ENCODE measurements at regions not wholly inside any gene's neighbourhood (a gene's known extent, or its start where the extent isn't known, plus 50 kb on each side); places are given as distances from the start of the nearest gene placed in this dataset.
"Not testable (repeated sequence)": the region's sequence is repeated elsewhere in the genome, so short reads cannot be mapped to it uniquely, and the experiment has no call there.

GRCh38 chr2:91517846-91518245 is 2826.4 kb downstream of the RPIA start:
- H3K36me3 ChIP-seq (ENCODE audit: control insufficient read depth in 1 of 2, insufficient read depth in 2 of 2, low read length in 2 of 2); H3K27me3 ChIP-seq (ENCODE audit: low read depth, low read length); H3K4me1 ChIP-seq (ENCODE audit: control insufficient read depth in 1 of 2, insufficient read depth in 2 of 2, low read length in 2 of 2); H3K4me3 ChIP-seq (ENCODE audit: low read depth in 1 of 2, low read length in 2 of 2); H3K27ac ChIP-seq (ENCODE audit: low read length); H3K9me3 ChIP-seq (ENCODE audit: control insufficient read depth in 1 of 2, low read length in 2 of 2): not testable (repeated sequence)

GRCh38 chr2:91518361-91518981 is 2827.0 kb downstream of the RPIA start:
- H3K9me3 ChIP-seq (ENCODE audit: control insufficient read depth in 1 of 2, low read length in 2 of 2); H3K36me3 ChIP-seq (ENCODE audit: control insufficient read depth in 1 of 2, insufficient read depth in 2 of 2, low read length in 2 of 2); H3K27me3 ChIP-seq (ENCODE audit: low read depth, low read length); H3K27ac ChIP-seq (ENCODE audit: low read length); H3K4me3 ChIP-seq (ENCODE audit: low read depth in 1 of 2, low read length in 2 of 2); H3K4me1 ChIP-seq (ENCODE audit: control insufficient read depth in 1 of 2, insufficient read depth in 2 of 2, low read length in 2 of 2): not testable (repeated sequence)

- H3K36me3 ChIP-seq (ENCODE audit: control insufficient read depth in 1 of 2, insufficient read depth in 2 of 2, low read length in 2 of 2); H3K27ac ChIP-seq (ENCODE audit: low read length); H3K27me3 ChIP-seq (ENCODE audit: low read depth, low read length); H3K9me3 ChIP-seq (ENCODE audit: control insufficient read depth in 1 of 2, low read length in 2 of 2); H3K4me1 ChIP-seq (ENCODE audit: control insufficient read depth in 1 of 2, insufficient read depth in 2 of 2, low read length in 2 of 2); H3K4me3 ChIP-seq (ENCODE audit: low read depth in 1 of 2, low read length in 2 of 2): not testable (repeated sequence)
These were observed 2827.9 kb downstream of the RPIA start for GRCh38 chr2:91519359-91519758.

- not testable (repeated sequence) for H3K36me3 ChIP-seq (ENCODE audit: control insufficient read depth in 1 of 2, insufficient read depth in 2 of 2, low read length in 2 of 2); H3K27ac ChIP-seq (ENCODE audit: low read length); H3K4me3 ChIP-seq (ENCODE audit: low read depth in 1 of 2, low read length in 2 of 2); H3K4me1 ChIP-seq (ENCODE audit: control insufficient read depth in 1 of 2, insufficient read depth in 2 of 2, low read length in 2 of 2); H3K27me3 ChIP-seq (ENCODE audit: low read depth, low read length); H3K9me3 ChIP-seq (ENCODE audit: control insufficient read depth in 1 of 2, low read length in 2 of 2)
These were observed 2828.4 kb downstream of the RPIA start for GRCh38 chr2:91519914-91520313.

- not testable (repeated sequence) for H3K36me3 ChIP-seq (ENCODE audit: control insufficient read depth in 1 of 2, insufficient read depth in 2 of 2, low read length in 2 of 2); H3K4me1 ChIP-seq (ENCODE audit: control insufficient read depth in 1 of 2, insufficient read depth in 2 of 2, low read length in 2 of 2); H3K9me3 ChIP-seq (ENCODE audit: control insufficient read depth in 1 of 2, low read length in 2 of 2); H3K27ac ChIP-seq (ENCODE audit: low read length); H3K4me3 ChIP-seq (ENCODE audit: low read depth in 1 of 2, low read length in 2 of 2); H3K27me3 ChIP-seq (ENCODE audit: low read depth, low read length)
These were observed 2829.1 kb downstream of the RPIA start for GRCh38 chr2:91520523-91520922.

- not testable (repeated sequence) for H3K27ac ChIP-seq (ENCODE audit: low read length); H3K36me3 ChIP-seq (ENCODE audit: control insufficient read depth in 1 of 2, insufficient read depth in 2 of 2, low read length in 2 of 2); H3K27me3 ChIP-seq (ENCODE audit: low read depth, low read length); H3K9me3 ChIP-seq (ENCODE audit: control insufficient read depth in 1 of 2, low read length in 2 of 2); H3K4me3 ChIP-seq (ENCODE audit: low read depth in 1 of 2, low read length in 2 of 2); H3K4me1 ChIP-seq (ENCODE audit: control insufficient read depth in 1 of 2, insufficient read depth in 2 of 2, low read length in 2 of 2)
These were observed 2829.6 kb downstream of the RPIA start for GRCh38 chr2:91520972-91521535.

- H3K4me3 ChIP-seq (ENCODE audit: low read depth in 1 of 2, low read length in 2 of 2); H3K27ac ChIP-seq (ENCODE audit: low read length); H3K4me1 ChIP-seq (ENCODE audit: control insufficient read depth in 1 of 2, insufficient read depth in 2 of 2, low read length in 2 of 2); H3K27me3 ChIP-seq (ENCODE audit: low read depth, low read length); H3K9me3 ChIP-seq (ENCODE audit: control insufficient read depth in 1 of 2, low read length in 2 of 2); H3K36me3 ChIP-seq (ENCODE audit: control insufficient read depth in 1 of 2, insufficient read depth in 2 of 2, low read length in 2 of 2): not testable (repeated sequence)
These were observed 2830.5 kb downstream of the RPIA start for GRCh38 chr2:91521944-91522343.

- not testable (repeated sequence) for H3K27ac ChIP-seq (ENCODE audit: low read length); H3K4me3 ChIP-seq (ENCODE audit: low read depth in 1 of 2, low read length in 2 of 2)
These were observed 2831.4 kb downstream of the RPIA start for GRCh38 chr2:91522877-91523276.

GRCh38 chr2:91523751-91524150 is 2832.3 kb downstream of the RPIA start:
- not testable (repeated sequence) for H3K4me1 ChIP-seq (ENCODE audit: control insufficient read depth in 1 of 2, insufficient read depth in 2 of 2, low read length in 2 of 2); H3K27me3 ChIP-seq (ENCODE audit: low read depth, low read length); H3K36me3 ChIP-seq (ENCODE audit: control insufficient read depth in 1 of 2, insufficient read depth in 2 of 2, low read length in 2 of 2); H3K27ac ChIP-seq (ENCODE audit: low read length); H3K4me3 ChIP-seq (ENCODE audit: low read depth in 1 of 2, low read length in 2 of 2); H3K9me3 ChIP-seq (ENCODE audit: control insufficient read depth in 1 of 2, low read length in 2 of 2)

More at GRCh38 chr2:91522877-91523276, 2831.4 kb downstream of the RPIA start:
- H3K36me3 ChIP-seq (ENCODE audit: control insufficient read depth in 1 of 2, insufficient read depth in 2 of 2, low read length in 2 of 2); H3K4me1 ChIP-seq (ENCODE audit: control insufficient read depth in 1 of 2, insufficient read depth in 2 of 2, low read length in 2 of 2); H3K9me3 ChIP-seq (ENCODE audit: control insufficient read depth in 1 of 2, low read length in 2 of 2); H3K27me3 ChIP-seq (ENCODE audit: low read depth, low read length): not testable (repeated sequence)

- H3K4me3 ChIP-seq (ENCODE audit: low read depth in 1 of 2, low read length in 2 of 2); H3K9me3 ChIP-seq (ENCODE audit: control insufficient read depth in 1 of 2, low read length in 2 of 2); H3K4me1 ChIP-seq (ENCODE audit: control insufficient read depth in 1 of 2, insufficient read depth in 2 of 2, low read length in 2 of 2); H3K36me3 ChIP-seq (ENCODE audit: control insufficient read depth in 1 of 2, insufficient read depth in 2 of 2, low read length in 2 of 2); H3K27me3 ChIP-seq (ENCODE audit: low read depth, low read length); H3K27ac ChIP-seq (ENCODE audit: low read length): not testable (repeated sequence)
These were observed 2834.1 kb downstream of the RPIA start for GRCh38 chr2:91525587-91525986.

- H3K4me3 ChIP-seq (ENCODE audit: low read depth in 1 of 2, low read length in 2 of 2); H3K9me3 ChIP-seq (ENCODE audit: control insufficient read depth in 1 of 2, low read length in 2 of 2); H3K4me1 ChIP-seq (ENCODE audit: control insufficient read depth in 1 of 2, insufficient read depth in 2 of 2, low read length in 2 of 2); H3K27me3 ChIP-seq (ENCODE audit: low read depth, low read length); H3K36me3 ChIP-seq (ENCODE audit: control insufficient read depth in 1 of 2, insufficient read depth in 2 of 2, low read length in 2 of 2); H3K27ac ChIP-seq (ENCODE audit: low read length): not testable (repeated sequence)
These were observed 2834.6 kb downstream of the RPIA start for GRCh38 chr2:91526083-91526482.

GRCh38 chr2:91527056-91527455 is 2835.6 kb downstream of the RPIA start:
- not testable (repeated sequence) for H3K36me3 ChIP-seq (ENCODE audit: control insufficient read depth in 1 of 2, insufficient read depth in 2 of 2, low read length in 2 of 2); H3K27ac ChIP-seq (ENCODE audit: low read length); H3K9me3 ChIP-seq (ENCODE audit: control insufficient read depth in 1 of 2, low read length in 2 of 2); H3K4me1 ChIP-seq (ENCODE audit: control insufficient read depth in 1 of 2, insufficient read depth in 2 of 2, low read length in 2 of 2); H3K27me3 ChIP-seq (ENCODE audit: low read depth, low read length); H3K4me3 ChIP-seq (ENCODE audit: low read depth in 1 of 2, low read length in 2 of 2)
